Spleen (tissue), 11 donors: ENCODE measurements at regions not wholly inside any gene's neighbourhood (a gene's known extent, or its start where the extent isn't known, plus 50 kb on each side); places are given as distances from the start of the nearest gene placed in this dataset.

ENCODE experiments used
- DNase-seq: peaks from one replicate; pipeline ENCODE4 v3.0.0-alpha.2; 2020
- H3K27ac ChIP-seq, 8 donors: fragments of 200-600 bp; sonication (generic) in 7 of 8; 1 replicate in 4 of 8; 2 replicates in 4 of 8; pipeline versions ENCODE4 v1.5.0 to v1.8.0; 2016 to 2021; ENCODE audit warnings: inconsistent platforms in 4 of 8, mild to moderate bottlenecking in 4 of 8, moderate library complexity in 1 of 8
- H3K27me3 ChIP-seq, 7 donors: fragments of 200-600 bp; sonication (generic) in 6 of 7; replicated peaks in 1 of 7; 1 replicate in 4 of 7; 2 replicates in 3 of 7; pipeline versions ENCODE4 v1.5.0 to v1.8.0; 2016 to 2021; ENCODE audit warnings: inconsistent platforms in 3 of 7, mild to moderate bottlenecking in 1 of 7
- H3K36me3 ChIP-seq, 6 donors: fragments of 200-600 bp; sonication (generic) in 5 of 6; 1 replicate in 4 of 6; 2 replicates in 2 of 6; pipeline versions ENCODE4 v1.5.0 to v1.8.0; 2016 to 2021; ENCODE audit warnings: inconsistent platforms in 2 of 6
- H3K4me1 ChIP-seq, 6 donors: fragments of 200-600 bp; sonication (generic) in 5 of 6; 1 replicate in 3 of 6; 2 replicates in 3 of 6; pipeline versions ENCODE4 v1.5.0 to v1.8.0; 2016 to 2021; ENCODE audit warnings: inconsistent platforms in 3 of 6
- H3K4me3 ChIP-seq, 8 donors: fragments of 200-600 bp; sonication (generic) in 7 of 8; 1 replicate in 4 of 8; 2 replicates in 4 of 8; pipeline versions ENCODE4 v1.5.0 to v1.8.0; 2016 to 2021; ENCODE audit warnings: inconsistent platforms in 4 of 8, mild to moderate bottlenecking in 4 of 8, moderate library complexity in 2 of 8
- H3K9me3 ChIP-seq, 8 donors: fragments of 200-600 bp; sonication (generic) in 7 of 8; 1 replicate in 4 of 8; 2 replicates in 4 of 8; pipeline versions ENCODE4 v1.5.0 to v1.8.0; 2016 to 2021; ENCODE audit warnings: inconsistent platforms in 4 of 8
- CTCF ChIP-seq, 11 experiments: fragments of 200-600 bp in 7 of 11; fragments of 450-650 bp in 4 of 11; sonication (generic) in 4 of 11; IDR thresholded peaks in 8 of 11; conservative IDR thresholded peaks in 3 of 11; 1 replicate in 7 of 11; 2 replicates in 4 of 11; pipeline versions ENCODE4 v1.4.0 to v1.8.0; 2016 to 2021; ENCODE audit warnings: antibody characterized with exemption in 11 of 11, inconsistent platforms in 4 of 11, mild to moderate bottlenecking in 1 of 11
- POLR2A ChIP-seq, 3 donors: fragments of 450-650 bp; IDR thresholded peaks; one replicate each; pipeline ENCODE4 v1.5.1; 2017; ENCODE audit warnings: antibody characterized with exemption in 3 of 3, mild to moderate bottlenecking in 1 of 3
- POLR2AphosphoS5 ChIP-seq, 3 donors: sonication (generic); formaldehyde crosslinking; IDR thresholded peaks; one replicate each; pipeline ENCODE4 v1.5.1; 2017; ENCODE audit warnings: antibody characterized with exemption in 3 of 3
- WGBS, 5 donors: extraction: QIAGEN DNeasy Blood & Tissue Kit in 3 of 5; methylation state at CpG; one replicate each; pipeline versions ENCODE4 v1.1.5 to v1.1.7; 2013 to 2018; 5-methylcytosine and 5-hydroxymethylcytosine counted together
- intact Hi-C: fragments of 100-400 bp; cut with DNase I; formaldehyde crosslinking; loops from one replicate; pipeline ENCODE4 v1.15.0; 2023; ENCODE audit warnings: low total_unique reads
- donor health status: healthy with polysubstance abuse.
- donor health status: DM: no; HTN: no; CAD: no; lungs with moderate emphysema.
- donor health status: DM: no; HTN: no; CAD: no.
- donor health status: Bipolar disorder and iron deficiency.
- donor health status: healthy.
- donor health status: DM: no; HTN: no; CAD: no.
- donor health status: DM: yes; HTN: yes; CAD: no.

GRCh38 chr4:119894650-119895208 is 171.9 kb downstream of the MAD2L1 start:
- WGBS, 5 donors = 75 to 85% (median 81%) methylated on average over 3 of the region's 3 CpGs
- intact Hi-C loops = no loop called here
- no peaks in the 10 kb centered on the region for H3K36me3 ChIP-seq

DNA sequence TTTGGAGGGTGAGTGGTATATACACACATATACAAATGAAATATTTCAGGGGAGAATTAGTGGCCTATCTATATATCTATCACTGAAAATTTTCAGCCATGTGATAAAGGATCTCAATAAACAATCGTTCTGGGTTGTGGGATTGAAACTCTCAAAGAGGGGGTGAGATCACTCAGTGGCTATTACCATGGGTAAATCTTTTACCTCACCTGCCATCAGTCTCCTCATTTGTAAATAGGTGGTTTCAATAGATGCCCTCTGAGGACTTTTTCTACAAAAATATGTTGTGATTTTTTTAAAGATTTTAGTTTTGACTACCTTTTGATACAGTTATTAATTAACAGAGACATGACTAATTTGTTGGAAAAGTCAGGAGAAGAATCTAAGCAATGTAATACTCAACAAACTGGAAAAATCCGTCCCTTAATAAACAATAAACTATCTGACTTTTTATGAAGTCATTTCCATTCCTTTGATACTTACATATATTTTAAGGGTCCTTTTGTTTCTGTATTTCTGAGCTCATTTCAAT is 192.8 kb downstream of the MAD2L1 start:
- Histone ChIP-seq H3K4me1 (no peaks in the 10 kb centered on the region), H3K27ac (no peak overlapping the region), H3K9me3 (no peaks in the 10 kb centered on the region), H3K36me3 (no peaks in the 10 kb centered on the region), H3K4me3 (no peak overlapping the region), H3K27me3 (no peaks in the 10 kb centered on the region)
- intact Hi-C loops = no loop called here
- no peak for DNase-seq
- no peak for TF ChIP-seq POLR2AphosphoS5 (IDR thresholded peaks at IDR 0.05)
- TF ChIP-seq CTCF (IDR thresholded peaks at IDR 0.05 in 8 of 11, conservative IDR thresholded peaks at IDR 0.05 in 3 of 11) = no peak
- TF ChIP-seq POLR2A (IDR thresholded peaks at IDR 0.05) = no peak
- WGBS, 5 donors = 55 to 80% (median 70%) methylated on average over 2 of the region's 2 CpGs

More at GRCh38 chr4:119894650-119895208, 171.9 kb downstream of the MAD2L1 start:
- no peak for DNase-seq
- TF ChIP-seq CTCF (IDR thresholded peaks at IDR 0.05 in 8 of 11, conservative IDR thresholded peaks at IDR 0.05 in 3 of 11) = no peak
- TF ChIP-seq POLR2A (IDR thresholded peaks at IDR 0.05) = no peak
- no peak for TF ChIP-seq POLR2AphosphoS5 (IDR thresholded peaks at IDR 0.05)
- Histone ChIP-seq H3K4me1 (no peaks in the 10 kb centered on the region), H3K9me3 (no peaks in the 10 kb centered on the region), H3K27me3 (no peaks in the 10 kb centered on the region), H3K4me3 (no peak overlapping the region), H3K27ac (no peak overlapping the region)

DNA sequence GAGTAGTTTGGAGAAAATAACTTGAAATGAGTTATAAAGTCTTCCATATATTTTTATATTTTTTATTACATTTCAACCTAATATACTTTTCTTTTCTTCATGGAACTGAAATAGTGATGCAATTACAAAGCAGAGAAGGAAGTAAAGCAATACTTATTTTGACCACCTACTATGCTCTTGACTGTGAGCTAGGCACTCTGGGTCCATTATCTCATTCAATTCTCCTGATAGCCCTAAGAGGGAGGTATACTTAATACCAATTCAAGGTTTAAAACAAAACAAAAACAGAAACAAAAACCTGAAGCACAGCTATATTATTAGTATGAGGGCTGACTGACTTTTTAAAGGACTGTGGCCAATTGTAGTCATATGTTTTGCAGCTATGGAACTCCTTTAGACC is 193.5 kb downstream of the MAD2L1 start:
- Histone ChIP-seq H3K4me3 (no peak overlapping the region), H3K27me3 (no peaks in the 10 kb centered on the region), H3K27ac (no peak overlapping the region), H3K9me3 (no peaks in the 10 kb centered on the region), H3K36me3 (no peaks in the 10 kb centered on the region), H3K4me1 (no peaks in the 10 kb centered on the region)
- TF ChIP-seq POLR2A (IDR thresholded peaks at IDR 0.05) = no peak
- intact Hi-C loops = no loop called here
- DNase-seq = no peak

DNA sequence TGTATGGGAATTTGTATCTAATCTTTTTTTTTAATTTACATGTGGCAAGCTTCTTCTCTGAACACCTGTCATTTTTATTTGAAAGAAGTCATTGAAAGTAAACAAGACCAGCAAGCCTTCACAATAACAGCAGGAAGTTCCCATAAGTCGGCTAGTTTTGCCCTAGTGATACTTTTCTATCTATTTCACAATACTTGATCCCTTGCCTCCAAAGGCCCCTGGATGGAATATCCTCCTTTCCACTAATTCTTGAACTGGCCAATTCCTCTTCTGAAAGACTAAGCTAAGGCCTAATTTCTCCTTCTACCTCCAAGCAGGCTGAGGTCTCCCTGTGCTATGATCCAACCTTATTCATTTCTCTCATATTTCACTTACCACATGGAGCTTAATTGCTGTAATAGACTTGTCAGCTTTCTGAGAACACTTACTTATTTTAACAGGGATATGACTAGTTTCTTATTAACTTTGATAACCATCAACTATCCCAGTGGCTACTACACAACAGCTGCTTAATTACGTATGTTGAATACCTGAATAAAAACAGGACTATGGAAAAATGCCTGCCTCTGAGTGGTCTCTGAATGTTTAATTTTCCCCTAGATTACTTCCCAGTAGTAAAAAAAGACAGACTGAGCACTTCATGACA is 194.2 kb downstream of the MAD2L1 start:
- H3K4me1 ChIP-seq = no peaks in the 10 kb centered on the region
- no peaks in the 10 kb centered on the region for H3K9me3 ChIP-seq
- intact Hi-C loops = no loop called here
- no peak for DNase-seq
- H3K4me3 ChIP-seq = no peak overlapping the region
- 58 to 84% (median 64%) methylated on average over 2 of the region's 2 CpGs for WGBS, 5 donors
- no peak for TF ChIP-seq POLR2AphosphoS5 (IDR thresholded peaks at IDR 0.05)
- no peak for TF ChIP-seq CTCF (IDR thresholded peaks at IDR 0.05 in 8 of 11, conservative IDR thresholded peaks at IDR 0.05 in 3 of 11)
- TF ChIP-seq POLR2A (IDR thresholded peaks at IDR 0.05) = no peak
- H3K27me3 ChIP-seq = no peaks in the 10 kb centered on the region
- no peak overlapping the region for H3K27ac ChIP-seq
- no peaks in the 10 kb centered on the region for H3K36me3 ChIP-seq
